ENCODE measurements at regions not wholly inside any gene's neighbourhood (a gene's known extent, or its start where the extent isn't known, plus 50 kb on each side); places are given as distances from the start of the nearest gene placed in this dataset.

DNA sequence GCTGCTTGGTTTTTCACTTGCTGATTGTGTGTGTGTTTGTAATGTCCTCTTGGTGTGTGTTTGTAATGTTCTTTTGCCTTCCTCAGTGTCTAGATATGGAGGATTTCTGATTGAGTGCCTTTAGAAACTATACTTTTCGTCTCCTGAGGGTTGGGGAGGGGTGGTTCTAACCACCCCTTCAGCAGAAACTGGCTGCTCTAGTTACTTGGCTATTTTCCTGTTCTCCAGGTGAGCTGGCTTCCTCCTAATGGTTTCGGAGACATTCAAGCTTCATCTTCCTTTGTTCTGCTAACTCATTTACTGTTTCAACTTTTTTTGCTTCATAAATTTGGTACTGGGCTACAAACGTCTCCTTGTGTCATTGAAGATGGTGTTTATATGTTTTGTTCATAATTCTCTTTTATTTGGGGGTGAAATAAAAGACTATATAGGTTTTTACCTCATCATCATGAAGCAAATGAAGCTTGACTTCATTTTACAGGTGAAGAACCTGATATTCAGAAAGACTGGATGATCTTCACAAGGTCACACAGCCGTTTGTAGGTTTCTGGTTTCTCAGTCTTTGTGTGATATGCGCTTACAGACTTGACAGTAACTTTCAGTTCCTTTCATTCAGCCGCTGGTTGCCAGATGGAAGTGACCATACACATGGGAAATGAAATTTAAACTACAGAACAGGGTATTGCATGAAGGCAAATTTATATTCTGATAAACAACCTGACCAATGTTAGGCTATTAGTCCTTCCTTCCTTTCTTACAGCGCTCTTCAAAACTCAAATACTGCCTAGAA lies 238.5 kb downstream of the GALR1 start:
- DNase-seq (ENCODE audit: low read depth, low spot score), result no peak
- no peak for TF ChIP-seq CTCF (IDR thresholded peaks at IDR 0.05; ENCODE audit: low read depth, low read length)
- no peak overlapping the region for H3K4me3 ChIP-seq (ENCODE audit: low read depth, low read length)
- in situ Hi-C loops (cut with HindIII; ENCODE audit: low sequenced_read_pairs), result no loop called here

DNA sequence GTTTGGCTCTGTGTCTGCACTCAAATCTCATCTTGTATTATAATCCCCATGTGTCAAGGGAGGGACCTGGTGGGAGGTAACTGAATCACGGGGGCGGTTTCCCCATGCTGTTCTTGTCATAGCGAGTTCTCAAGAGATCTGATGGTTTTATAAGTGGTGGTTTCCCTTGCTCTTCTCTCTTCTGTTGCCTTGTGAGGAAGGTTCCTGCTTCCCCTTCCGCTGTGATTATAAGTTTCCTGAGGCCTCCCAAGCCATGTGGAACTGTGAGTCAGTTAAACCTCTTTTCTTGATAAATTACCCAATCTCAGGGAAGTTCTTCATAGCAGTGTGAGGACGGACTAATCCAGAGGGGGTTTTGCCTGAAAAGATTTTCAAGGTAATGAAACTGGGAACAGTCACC lies 245.4 kb downstream of the GALR1 start:
- no peak for DNase-seq (ENCODE audit: low read depth, low spot score)
- no peak for TF ChIP-seq CTCF (IDR thresholded peaks at IDR 0.05; ENCODE audit: low read depth, low read length)
- no peak overlapping the region for H3K4me3 ChIP-seq (ENCODE audit: low read depth, low read length)
- in situ Hi-C loops (cut with HindIII; ENCODE audit: low sequenced_read_pairs), result no loop called here

- no peak overlapping the region for H3K4me3 ChIP-seq (ENCODE audit: low read depth, low read length)
Observed at GRCh38 chr18:77495982-77496690, 246.5 kb downstream of the GALR1 start.

DNA sequence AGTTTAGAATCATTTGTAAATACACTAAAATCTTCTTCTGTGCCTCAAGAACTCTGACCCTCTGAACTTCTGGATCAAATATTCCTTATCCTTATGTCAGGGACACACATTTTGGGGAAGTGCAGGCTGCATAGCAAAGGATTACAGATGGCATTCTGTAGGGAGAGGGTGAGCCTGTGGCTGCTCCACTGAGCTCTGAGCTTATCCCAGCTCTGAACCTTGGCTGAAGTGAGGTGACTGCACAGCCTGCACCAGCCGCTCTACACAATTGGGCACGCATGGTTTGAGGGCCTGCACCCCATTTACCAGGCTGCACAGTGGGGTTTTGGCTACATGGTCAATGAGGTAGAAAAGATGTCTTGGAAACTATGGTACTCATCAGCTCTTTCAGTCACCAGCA lies 251.6 kb downstream of the GALR1 start:
- TF ChIP-seq CTCF (IDR thresholded peaks at IDR 0.05; ENCODE audit: low read depth, low read length), result no peak

More at GRCh38 chr18:77495982-77496690, 246.5 kb downstream of the GALR1 start:
- TF ChIP-seq CTCF (IDR thresholded peaks at IDR 0.05; ENCODE audit: low read depth, low read length), result no peak
- no peak for DNase-seq (ENCODE audit: low read depth, low spot score)
- in situ Hi-C loops (cut with HindIII; ENCODE audit: low sequenced_read_pairs), result no loop called here

DNA sequence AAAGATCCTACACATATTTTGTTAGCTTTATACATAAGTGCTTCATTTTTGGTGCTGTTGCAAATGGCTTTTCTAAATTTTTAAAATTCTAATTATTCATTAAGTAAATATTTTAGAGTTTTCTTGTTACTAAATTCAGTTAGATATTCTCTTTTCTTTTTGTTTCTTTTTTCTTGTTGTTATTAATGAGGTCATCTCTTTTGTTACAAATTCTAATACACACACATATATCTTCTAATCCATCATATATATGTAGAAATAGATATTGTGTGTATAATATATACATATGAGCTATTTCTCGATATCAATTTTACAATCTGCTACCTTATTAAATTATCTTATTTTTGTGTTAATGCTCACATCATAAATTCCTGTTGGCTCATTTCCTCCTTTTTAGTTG lies 255.9 kb downstream of the GALR1 start:
- no peak overlapping the region for H3K4me3 ChIP-seq (ENCODE audit: low read depth, low read length)
- no peak for DNase-seq (ENCODE audit: low read depth, low spot score)
- TF ChIP-seq CTCF (IDR thresholded peaks at IDR 0.05; ENCODE audit: low read depth, low read length), result no peak
- in situ Hi-C loops (cut with HindIII; ENCODE audit: low sequenced_read_pairs), result no loop called here

More for the DNA sequence above, 251.6 kb downstream of the GALR1 start:
- in situ Hi-C loops (cut with HindIII; ENCODE audit: low sequenced_read_pairs), result no loop called here
- DNase-seq (ENCODE audit: low read depth, low spot score), result no peak
- H3K4me3 ChIP-seq (ENCODE audit: low read depth, low read length), result no peak overlapping the region

DNA sequence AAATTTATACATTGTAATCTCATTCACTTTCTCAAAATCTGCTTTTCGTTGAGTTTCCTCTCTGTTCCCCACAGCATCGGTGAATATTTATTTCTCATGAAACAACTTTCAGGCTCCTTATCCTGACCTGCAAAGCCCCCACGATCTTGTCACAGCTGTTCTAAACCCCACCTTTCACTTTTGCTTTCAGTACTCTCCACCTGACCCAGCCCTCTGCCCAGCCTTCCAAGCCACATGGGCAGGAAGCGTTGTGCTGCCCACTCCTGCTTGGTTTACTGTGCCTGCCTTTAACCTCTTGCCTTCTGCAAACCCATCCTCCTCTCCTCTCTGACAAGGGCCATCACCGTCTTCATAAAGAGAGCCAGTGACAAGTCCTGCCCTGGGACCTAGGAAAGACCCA lies 262.5 kb downstream of the GALR1 start:
- no peak for TF ChIP-seq CTCF (IDR thresholded peaks at IDR 0.05; ENCODE audit: low read depth, low read length)
- no peak overlapping the region for H3K4me3 ChIP-seq (ENCODE audit: low read depth, low read length)
- DNase-seq (ENCODE audit: low read depth, low spot score), result no peak
- in situ Hi-C loops (cut with HindIII; ENCODE audit: low sequenced_read_pairs), result no loop called here

All from astrocyte of the spinal cord (primary cell).